Esophagus (tissue), 2 donors: ENCODE measurements at regions not wholly inside any gene's neighbourhood (a gene's known extent, or its start where the extent isn't known, plus 50 kb on each side); places are given as distances from the start of the nearest gene placed in this dataset.
"Not testable (repeated sequence)": the region's sequence is repeated elsewhere in the genome, so short reads cannot be mapped to it uniquely, and the experiment has no call there.

Experiments used
- H3K27ac ChIP-seq, 2 donors: one replicate each; pipeline ENCODE4 v1.5.1; 2013; ENCODE audit warnings: low read depth in 2 of 2, mild to moderate bottlenecking in 2 of 2, inconsistent platforms in 1 of 2, low read length in 1 of 2, moderate library complexity in 1 of 2
- H3K27me3 ChIP-seq, 2 donors: one replicate each; pipeline ENCODE4 v1.6.1; 2013; ENCODE audit warnings: low read length in 2 of 2, control low read depth in 1 of 2, mild to moderate bottlenecking in 1 of 2; ENCODE audit not compliant: insufficient read depth in 2 of 2, control insufficient read depth in 1 of 2
- H3K36me3 ChIP-seq, 2 donors: one replicate each; pipeline ENCODE4 v1.6.1; 2013; ENCODE audit warnings: low read length in 1 of 2; ENCODE audit not compliant: control insufficient read depth in 2 of 2, insufficient read depth in 2 of 2
- H3K4me1 ChIP-seq, 2 donors: one replicate each; pipeline ENCODE4 v1.6.1; 2013; ENCODE audit warnings: low read length in 1 of 2; ENCODE audit not compliant: control insufficient read depth in 2 of 2, insufficient read depth in 2 of 2
- H3K4me3 ChIP-seq, 2 donors: one replicate each; pipeline ENCODE4 v1.5.1; 2013; ENCODE audit warnings: low read length in 2 of 2, mild to moderate bottlenecking in 2 of 2, low read depth in 1 of 2, moderate library complexity in 1 of 2
- H3K9me3 ChIP-seq, 2 donors: one replicate each; pipeline ENCODE4 v1.6.1; 2013; ENCODE audit warnings: mild to moderate bottlenecking in 2 of 2, low read depth in 1 of 2, low read length in 1 of 2, moderate library complexity in 1 of 2; ENCODE audit not compliant: control insufficient read depth in 2 of 2, insufficient read depth in 1 of 2
- WGBS, 2 donors: extraction: QIAGEN DNeasy Blood & Tissue Kit; methylation state at CpG; one replicate each; pipeline ENCODE4 v1.1.7; 2013; 5-methylcytosine and 5-hydroxymethylcytosine counted together
- donor health status: healthy with polysubstance abuse.
- donor health status: Bipolar disorder and iron deficiency.

DNA sequence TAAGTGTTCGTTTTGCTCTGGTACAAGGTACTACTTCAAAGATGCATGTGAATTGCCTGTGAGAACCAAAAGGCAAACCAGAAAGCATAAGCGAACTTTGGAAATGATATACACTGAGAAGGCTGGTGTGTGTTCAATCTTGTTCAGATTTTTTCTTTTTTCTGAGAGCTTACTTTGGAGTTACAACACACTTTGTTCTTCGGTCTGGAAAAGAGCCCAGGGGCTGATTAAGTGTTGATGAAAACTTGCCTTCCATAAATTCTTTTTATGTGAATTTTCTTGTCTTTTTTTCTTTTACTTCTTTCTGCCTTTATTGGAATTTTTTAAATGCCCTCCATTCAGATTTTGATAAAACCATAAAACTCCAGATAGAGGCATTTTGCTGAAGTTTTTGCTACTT lies 395.1 kb upstream of the SASH1 start:
- Histone ChIP-seq H3K4me3 (no peak overlapping the region), H3K9me3 (no peaks in the 10 kb centered on the region), H3K27me3 (no peaks in the 10 kb centered on the region), H3K4me1 (peaks cover 0 to 3% of the 10 kb centered on the region in 2 donors), H3K36me3 (no peaks in the 10 kb centered on the region), H3K27ac (no peak overlapping the region)
- WGBS, 2 donors = 41 to 59% methylated on average over 3 of the region's 3 CpGs

DNA sequence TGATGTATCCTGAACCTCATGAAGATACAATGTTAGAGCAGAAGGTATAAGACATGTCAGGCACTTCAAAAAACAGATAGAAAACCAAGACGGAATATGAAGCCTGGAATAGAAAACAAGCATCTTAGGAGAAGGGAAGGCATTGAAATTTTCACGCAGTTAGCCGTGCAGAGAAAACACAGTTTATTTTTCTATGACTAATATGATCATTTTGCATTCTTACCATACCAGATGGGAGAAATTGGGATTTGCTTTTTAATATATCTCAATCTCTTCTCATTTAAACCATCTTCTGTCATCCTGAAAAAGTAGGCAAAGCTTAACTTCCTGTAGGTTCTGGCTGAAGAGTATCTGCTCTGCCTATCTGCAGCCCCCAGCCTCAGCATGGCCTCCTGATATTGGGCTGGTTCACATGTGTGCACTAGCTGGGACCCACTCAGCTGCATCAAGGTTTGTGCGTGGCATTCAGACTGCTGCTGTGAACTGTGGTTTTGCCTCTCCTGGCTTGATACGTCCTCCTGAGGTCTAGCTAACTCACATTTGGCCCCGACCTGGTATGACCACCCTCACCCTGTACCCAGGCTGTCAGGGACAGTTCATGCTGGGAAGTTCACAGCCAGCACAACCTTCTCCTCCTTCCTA lies 392.5 kb upstream of the SASH1 start:
- H3K9me3 ChIP-seq = no peaks in the 10 kb centered on the region
- H3K27ac ChIP-seq = peak overlapping the region in 1 of 2 donors; percentile 55
- no peak overlapping the region for H3K4me3 ChIP-seq
- no peaks in the 10 kb centered on the region for H3K36me3 ChIP-seq
- peaks cover 0 to 3% of the 10 kb centered on the region in 2 donors for H3K4me1 ChIP-seq
- H3K27me3 ChIP-seq = no peaks in the 10 kb centered on the region
- 72 to 74% methylated on average over 6 of the region's 6 CpGs for WGBS, 2 donors

DNA sequence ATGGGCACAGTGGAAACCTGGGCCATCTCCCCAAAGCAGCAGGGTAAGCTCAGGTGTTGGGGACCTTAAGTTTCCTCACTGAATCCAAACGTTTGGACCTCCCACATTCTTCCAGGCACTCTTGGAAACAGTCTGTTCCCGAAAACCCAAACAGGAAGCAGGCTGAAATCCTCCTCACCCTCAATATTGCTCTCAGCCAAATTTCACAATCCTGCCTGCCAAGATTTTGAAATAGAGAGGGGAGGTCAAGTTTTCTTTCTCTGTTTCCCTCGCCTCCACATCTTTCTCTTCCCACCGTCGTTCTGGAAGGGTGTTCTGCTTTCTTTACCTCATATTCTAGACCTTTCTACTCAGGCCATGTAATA lies 392.0 kb upstream of the SASH1 start:
- H3K4me3 ChIP-seq = no peak overlapping the region
- H3K27ac ChIP-seq = peak overlapping the region in 1 of 2 donors; percentile 55
- no peaks in the 10 kb centered on the region for H3K27me3 ChIP-seq
- 20 to 34% methylated on average over 5 of the region's 5 CpGs for WGBS, 2 donors
- no peaks in the 10 kb centered on the region for H3K36me3 ChIP-seq
- peaks cover 0 to 3% of the 10 kb centered on the region in 2 donors for H3K4me1 ChIP-seq
- no peaks in the 10 kb centered on the region for H3K9me3 ChIP-seq

DNA sequence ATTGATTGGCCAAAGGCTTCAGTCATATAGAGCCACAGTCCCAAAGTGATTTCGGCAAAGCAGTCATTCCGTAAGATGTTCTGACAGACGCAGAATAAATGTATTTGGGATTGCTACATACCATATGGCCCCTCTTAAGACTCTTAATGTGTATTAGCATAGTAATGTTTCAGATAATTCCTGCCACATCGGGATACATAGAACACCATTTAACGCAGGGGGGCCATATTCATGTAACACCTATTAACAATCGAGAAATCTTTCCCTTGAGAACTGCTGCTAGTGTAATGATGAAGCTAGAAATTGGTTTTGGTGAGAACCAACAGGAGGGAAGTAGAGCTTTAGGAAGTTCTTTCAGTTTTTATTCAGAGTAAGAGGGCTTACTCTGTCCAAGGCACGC lies 390.9 kb upstream of the SASH1 start:
- 96 to 97% methylated on average over 7 of the region's 7 CpGs for WGBS, 2 donors
- Histone ChIP-seq H3K27ac (no peak overlapping the region), H3K27me3 (no peaks in the 10 kb centered on the region), H3K4me3 (no peak overlapping the region), H3K36me3 (no peaks in the 10 kb centered on the region), H3K4me1 (peaks cover 0 to 3% of the 10 kb centered on the region in 2 donors), H3K9me3 (no peaks in the 10 kb centered on the region)

DNA sequence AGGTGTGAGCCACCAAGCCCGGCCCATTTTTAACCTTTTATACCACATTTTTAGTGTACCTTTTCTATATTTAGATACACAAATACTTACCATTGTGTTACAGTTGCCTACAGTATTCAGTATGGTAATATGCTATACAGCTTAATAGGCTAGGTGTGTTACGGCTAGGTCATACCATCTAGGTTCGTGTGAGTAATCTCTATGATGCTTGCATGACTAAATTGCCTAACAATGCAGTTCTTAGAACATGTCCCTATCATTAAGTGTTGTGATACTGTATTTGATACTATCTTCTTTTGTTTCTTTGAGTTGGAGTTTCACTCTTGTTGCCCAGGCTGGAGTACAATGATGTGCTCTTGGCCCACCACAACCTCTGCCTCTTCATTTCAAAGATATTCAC lies 387.7 kb upstream of the SASH1 start:
- 79 to 88% methylated on average over 3 of the region's 3 CpGs for WGBS, 2 donors
- no peaks in the 10 kb centered on the region for H3K9me3 ChIP-seq
- no peaks in the 10 kb centered on the region for H3K36me3 ChIP-seq
- H3K4me3 ChIP-seq = no peak overlapping the region
- no peak overlapping the region for H3K27ac ChIP-seq
- peaks cover 2 to 5% of the 10 kb centered on the region in 2 donors for H3K4me1 ChIP-seq
- no peaks in the 10 kb centered on the region for H3K27me3 ChIP-seq

DNA sequence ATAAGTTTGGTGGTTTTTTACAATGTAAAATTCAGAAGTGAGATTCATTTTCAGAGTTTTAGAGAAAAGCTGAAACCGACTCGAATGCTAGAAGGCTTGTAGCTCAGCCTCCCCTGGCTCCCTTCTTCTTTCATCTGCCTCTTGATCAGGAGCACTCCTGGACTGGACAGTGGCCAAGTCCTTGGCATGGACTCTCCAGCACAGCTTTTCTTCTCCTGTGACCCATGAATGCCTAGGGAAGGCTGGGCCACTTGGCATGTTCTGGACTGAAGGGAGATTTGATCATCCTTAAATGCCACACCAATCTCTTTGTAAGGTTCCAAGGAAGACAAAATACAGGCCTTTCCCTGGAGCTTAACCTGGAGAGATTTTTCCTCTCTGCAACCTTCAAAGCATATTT lies 384.0 kb upstream of the SASH1 start:
- no peaks in the 10 kb centered on the region for H3K9me3 ChIP-seq
- 50 to 66% methylated on average over 2 of the region's 2 CpGs for WGBS, 2 donors
- H3K36me3 ChIP-seq = no peaks in the 10 kb centered on the region
- no peak overlapping the region for H3K27ac ChIP-seq
- H3K4me1 ChIP-seq = peaks cover 2% of the 10 kb centered on the region in 2 donors
- no peak overlapping the region for H3K4me3 ChIP-seq
- no peaks in the 10 kb centered on the region for H3K27me3 ChIP-seq

DNA sequence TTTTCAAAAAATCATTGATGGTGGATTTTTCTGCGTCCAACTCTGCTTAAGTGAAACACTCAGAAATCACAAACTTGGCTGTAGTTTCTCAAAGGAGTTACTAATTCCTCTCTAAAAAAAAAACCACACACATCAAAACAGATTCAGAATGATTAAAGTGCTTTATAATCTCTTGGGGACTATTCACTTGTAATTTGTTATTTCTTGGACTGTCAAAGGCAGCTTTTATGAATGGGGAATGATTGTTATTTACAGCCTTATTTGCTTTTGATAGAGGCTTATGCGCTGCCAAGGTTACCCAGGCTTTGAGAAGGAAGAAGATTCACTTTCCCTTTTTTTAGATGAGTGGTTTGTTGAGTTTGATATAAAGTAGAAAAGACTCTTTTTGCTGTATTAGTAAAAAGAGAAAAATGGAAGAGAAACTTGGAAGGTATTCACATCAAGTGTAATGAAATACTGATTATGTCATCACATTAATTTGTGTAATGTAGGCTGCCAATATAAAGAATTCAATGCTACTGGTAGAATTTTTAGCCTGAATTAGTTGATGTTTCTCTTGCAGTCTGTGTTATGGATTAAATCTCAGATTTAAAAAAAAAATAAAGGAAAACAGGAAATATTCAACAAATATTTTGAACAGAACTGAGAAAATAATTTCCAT lies 381.0 kb upstream of the SASH1 start:
- H3K4me1 ChIP-seq = peaks cover 2% of the 10 kb centered on the region in 2 donors
- WGBS, 2 donors = 24 to 34% methylated on average over 2 of the region's 2 CpGs

DNA sequence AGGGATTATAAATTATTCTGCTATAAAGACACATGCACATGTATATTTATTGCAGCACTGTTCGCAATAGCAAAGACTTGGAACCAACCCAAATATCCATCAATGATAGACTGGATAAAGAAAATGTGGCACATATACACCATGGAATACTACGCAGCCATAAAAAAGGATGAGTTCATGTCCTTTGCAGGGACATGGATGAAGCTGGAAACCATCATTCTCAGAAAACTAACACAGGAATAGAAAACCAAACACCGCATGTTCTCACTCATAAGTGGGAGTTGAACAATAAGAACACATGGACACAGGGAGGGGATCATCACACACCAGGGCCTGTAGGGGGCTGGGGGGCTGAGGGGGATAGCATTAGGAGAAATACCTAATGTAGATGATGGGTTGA lies 377.2 kb upstream of the SASH1 start:
- not testable (repeated sequence) for H3K4me1 ChIP-seq, H3K4me3 ChIP-seq, H3K27me3 ChIP-seq, H3K9me3 ChIP-seq, H3K36me3 ChIP-seq, H3K27ac ChIP-seq
- 93 to 97% methylated on average over 3 of the region's 3 CpGs for WGBS, 2 donors

More for the DNA sequence above, 381.0 kb upstream of the SASH1 start:
- Histone ChIP-seq H3K4me3 (no peak overlapping the region), H3K27ac (no peak overlapping the region), H3K36me3 (no peaks in the 10 kb centered on the region), H3K9me3 (no peaks in the 10 kb centered on the region), H3K27me3 (no peaks in the 10 kb centered on the region)

DNA sequence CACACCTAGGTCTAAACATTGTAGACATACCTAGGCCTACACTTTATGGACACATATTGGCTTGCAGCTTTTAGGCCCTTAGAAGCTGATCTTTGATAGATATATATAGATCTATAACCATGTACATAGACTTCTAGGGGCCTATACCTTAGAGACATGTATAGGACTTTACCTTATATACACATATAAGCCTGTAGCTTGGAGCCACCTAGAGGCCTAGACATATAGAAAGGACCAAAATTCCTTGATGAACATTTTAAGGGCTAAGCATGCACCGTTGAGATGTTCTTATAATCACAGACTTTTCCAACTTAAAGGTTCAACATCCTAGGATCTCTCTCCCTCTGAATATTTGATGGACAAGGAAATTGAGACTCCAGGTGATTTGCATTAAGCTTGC lies 371.7 kb upstream of the SASH1 start:
- Histone ChIP-seq H3K4me1 (no peaks in the 10 kb centered on the region), H3K27ac (no peak overlapping the region), H3K4me3 (no peak overlapping the region), H3K9me3 (no peaks in the 10 kb centered on the region), H3K36me3 (no peaks in the 10 kb centered on the region), H3K27me3 (no peaks in the 10 kb centered on the region)
- 81 to 83% methylated on average over 1 of the region's 1 CpG for WGBS, 2 donors

DNA sequence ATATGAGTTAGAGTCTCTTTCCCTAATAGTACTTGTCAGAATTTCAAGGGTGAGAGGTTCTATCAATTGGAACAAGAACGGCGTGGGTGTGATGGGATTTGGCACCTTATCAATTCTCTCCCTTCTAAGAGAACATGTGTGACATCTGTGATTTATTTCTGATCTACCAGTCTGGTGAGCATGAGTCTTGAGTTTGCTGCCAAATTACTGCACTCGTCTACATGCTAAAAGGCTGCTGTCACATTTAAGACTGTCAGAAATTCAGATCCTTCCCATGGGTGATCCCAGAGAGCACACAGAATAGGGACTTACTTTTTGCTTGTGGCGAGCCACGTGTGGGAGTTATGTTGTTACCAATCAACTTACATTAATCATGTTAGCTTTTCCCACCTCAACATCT lies 370.2 kb upstream of the SASH1 start:
- Histone ChIP-seq H3K4me1 (no peaks in the 10 kb centered on the region), H3K27ac (no peak overlapping the region), H3K4me3 (no peak overlapping the region), H3K36me3 (no peaks in the 10 kb centered on the region), H3K27me3 (no peaks in the 10 kb centered on the region), H3K9me3 (no peaks in the 10 kb centered on the region)
- WGBS, 2 donors = 39 to 54% methylated on average over 5 of the region's 5 CpGs
